T1000 (cell line): ENCODE measurements at regions not wholly inside any gene's neighbourhood (a gene's known extent, or its start where the extent isn't known, plus 50 kb on each side); places are given as distances from the start of the nearest gene placed in this dataset.

ENCODE experiments used
- DNase-seq: peaks from one replicate; lab custom pipeline; 2025; ENCODE audit warnings: mixed read lengths; lab: John Stamatoyannopoulos, UW

- DNase-seq: no peak
These were observed 883.3 kb downstream of the CDH11 start for GRCh38 chr16:64238571-64238970.

DNA sequence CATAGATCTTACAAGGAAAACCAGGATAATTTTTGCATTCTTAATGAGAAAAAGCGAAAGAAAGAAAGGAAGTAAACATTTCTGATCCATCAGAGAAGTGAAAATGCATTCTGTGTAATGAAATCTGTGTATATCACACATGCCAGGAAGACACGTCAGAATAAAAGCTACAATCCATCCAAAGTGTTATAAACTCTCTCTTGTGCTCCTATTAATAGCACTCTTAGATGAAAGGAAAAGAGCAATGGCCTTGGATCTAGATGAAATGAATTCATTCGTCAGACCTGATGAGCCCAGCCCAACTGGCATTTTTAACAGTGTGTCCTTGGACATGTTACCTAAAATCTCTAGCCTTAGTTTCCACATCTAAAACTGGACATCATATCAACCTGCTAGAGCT lies 885.5 kb downstream of the CDH11 start:
- no peak for DNase-seq

DNA sequence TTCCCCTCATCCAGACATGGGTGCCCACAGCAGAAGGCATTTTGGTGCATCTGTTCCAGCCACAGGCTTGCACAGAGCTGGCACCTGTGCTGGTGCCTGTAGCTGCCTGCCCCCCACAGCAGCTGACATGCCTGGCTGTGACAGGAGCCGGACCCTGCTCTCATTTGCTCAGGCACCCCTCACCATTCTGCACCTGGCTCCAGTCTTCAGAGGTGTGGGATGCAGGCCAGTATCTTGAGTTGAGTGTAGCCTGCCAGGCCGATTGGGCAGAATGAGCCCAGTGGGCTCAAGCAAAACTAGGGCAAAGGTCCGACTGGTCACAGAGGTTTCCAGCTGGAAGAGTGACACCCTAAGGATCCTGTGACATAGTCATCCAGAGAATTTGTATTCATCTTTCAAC lies 887.7 kb downstream of the CDH11 start:
- DNase-seq: no peak

- DNase-seq: no peak
These were observed 896.2 kb downstream of the CDH11 start for GRCh38 chr16:64225696-64226095.

DNA sequence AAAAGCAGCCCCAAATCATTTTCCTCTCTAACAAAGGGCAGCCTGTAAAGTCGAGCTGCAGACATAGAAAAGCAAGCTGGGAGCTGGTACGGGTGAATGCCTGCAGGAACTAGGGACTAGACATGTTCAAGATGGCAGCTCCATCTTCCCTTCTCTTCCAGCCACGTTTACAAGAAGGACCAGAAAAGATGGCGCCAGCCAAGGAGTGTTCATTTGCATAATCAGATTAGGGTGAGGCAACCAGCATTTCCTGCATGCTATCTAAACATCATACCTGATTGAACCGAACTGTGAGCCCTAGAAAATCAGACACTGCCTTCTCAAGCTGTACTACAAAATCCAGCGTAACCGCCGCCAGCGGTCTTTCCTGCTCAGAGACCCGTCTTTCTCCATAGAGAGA lies 896.8 kb downstream of the CDH11 start:
- no peak for DNase-seq

DNA sequence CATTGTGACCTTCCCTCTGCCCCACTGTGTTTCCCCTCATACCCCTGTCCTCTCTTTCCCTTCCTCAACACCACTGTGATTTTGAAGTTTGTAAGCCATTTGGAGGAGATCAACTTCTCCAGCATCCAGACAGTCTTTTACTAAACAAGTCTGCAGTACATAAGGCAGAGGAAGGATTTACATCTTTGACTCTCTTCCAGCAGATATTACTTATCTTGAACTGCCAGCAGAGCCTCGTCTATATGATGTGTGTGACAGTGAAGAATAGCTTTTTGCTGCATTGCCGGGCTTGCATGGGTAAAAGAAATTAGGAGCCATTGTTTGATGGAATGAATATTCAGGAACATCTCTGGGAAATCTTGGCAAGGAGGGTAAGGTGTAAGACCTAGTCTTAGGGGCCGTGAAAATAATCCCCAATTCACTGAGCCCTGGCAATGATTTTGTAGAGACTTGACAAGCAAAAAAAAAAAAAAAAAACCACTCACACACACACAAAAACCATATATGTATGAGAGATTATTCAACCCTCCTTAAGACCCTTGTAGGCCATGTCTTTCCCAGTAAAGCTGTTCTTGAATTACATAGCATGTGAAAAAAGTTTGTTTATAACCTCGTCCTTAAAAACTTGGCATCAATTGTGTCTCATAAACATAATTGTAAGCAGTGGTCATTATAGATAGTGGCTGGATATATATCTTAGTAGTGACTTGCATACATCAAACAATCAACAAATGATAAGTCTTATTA lies 903.9 kb downstream of the CDH11 start:
- no peak for DNase-seq

- no peak for DNase-seq
These were observed 906.1 kb downstream of the CDH11 start for GRCh38 chr16:64215730-64216129.

DNA sequence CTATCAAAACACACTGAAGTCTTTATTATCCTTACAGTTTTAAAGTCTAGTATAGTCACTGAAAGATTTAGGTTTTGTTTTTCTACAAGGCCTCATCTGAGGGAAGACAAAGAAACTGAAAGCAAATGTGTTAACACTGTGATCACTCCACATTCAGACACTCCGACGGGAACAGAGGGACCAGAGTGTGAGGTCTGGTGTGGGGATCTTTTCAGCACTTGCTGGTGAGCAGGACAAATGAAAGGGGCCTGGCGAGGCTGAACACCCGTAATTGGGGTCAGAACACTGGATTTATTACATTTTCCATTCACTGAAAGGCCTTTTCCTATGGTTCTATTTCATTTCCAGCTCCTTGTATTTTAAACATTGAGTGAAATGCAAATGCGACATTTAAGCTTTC lies 910.5 kb downstream of the CDH11 start:
- DNase-seq: no peak

GRCh38 chr16:64206862-64207261 lies 915.0 kb downstream of the CDH11 start:
- no peak for DNase-seq

- no peak for DNase-seq
These were observed 918.7 kb downstream of the CDH11 start for GRCh38 chr16:64203126-64203525.

GRCh38 chr16:64202571-64202970 lies 919.3 kb downstream of the CDH11 start:
- DNase-seq: no peak

DNA sequence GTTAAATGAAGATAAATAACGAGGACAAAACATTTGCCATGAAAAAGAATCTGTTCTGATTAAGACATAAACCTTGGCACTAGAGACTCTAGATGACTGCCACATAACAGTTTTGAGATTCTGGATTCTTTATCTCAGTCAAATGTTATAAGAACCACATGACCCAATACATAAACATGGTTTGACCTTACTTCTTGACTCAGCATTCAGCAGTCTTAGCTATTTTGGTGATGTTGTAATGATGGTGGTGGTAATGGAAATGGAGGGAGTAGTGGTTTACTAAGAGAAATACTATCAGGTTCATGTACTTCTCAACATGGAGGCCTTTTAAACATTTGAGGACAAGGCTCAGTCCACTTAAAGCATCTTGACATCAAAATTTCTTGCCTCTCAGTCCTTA lies 925.4 kb downstream of the CDH11 start:
- no peak for DNase-seq

DNA sequence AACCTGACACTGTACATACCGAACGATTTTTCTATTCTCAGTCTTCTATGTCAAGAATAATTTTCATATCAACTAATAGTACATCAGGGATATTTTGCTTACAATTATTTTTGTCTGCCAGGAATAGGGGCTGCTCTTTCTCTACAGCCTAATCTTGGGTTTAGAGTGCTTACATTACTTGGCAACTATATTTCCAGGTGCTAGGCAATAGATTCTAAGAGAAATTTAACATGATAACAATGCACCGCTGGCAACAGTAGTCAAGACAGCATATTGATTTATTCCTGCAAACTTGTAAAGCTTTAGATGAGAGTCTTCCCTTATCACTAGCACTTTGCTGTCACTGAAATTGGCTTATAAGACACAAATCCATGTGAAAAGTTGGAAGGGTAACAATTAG lies 935.9 kb downstream of the CDH11 start:
- DNase-seq: no peak

- no peak for DNase-seq
These were observed 937.7 kb downstream of the CDH11 start for GRCh38 chr16:64184156-64184555.

DNA sequence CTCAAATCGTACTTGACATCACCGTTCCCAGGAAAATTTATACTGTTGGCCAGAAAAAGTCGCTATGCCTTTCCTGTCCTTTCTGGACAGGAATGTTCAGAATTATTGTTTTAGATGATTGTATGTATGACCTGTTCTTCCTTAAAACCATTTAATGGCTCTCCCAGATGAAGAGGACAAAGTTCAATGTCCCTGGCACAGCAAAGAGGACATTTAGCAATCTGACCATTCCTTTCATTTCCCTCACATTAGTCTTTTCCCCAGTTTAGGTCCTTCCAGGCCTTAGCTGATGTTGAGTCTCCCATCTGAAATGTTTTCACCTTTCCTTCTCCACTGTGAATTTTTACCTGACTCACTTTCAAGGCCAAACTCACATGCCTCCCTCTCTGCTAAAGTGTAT lies 938.9 kb downstream of the CDH11 start:
- no peak for DNase-seq

- DNase-seq: no peak
These were observed 940.5 kb downstream of the CDH11 start for GRCh38 chr16:64181271-64181925.

- no peak for DNase-seq
These were observed 941.5 kb downstream of the CDH11 start for GRCh38 chr16:64180136-64180900.

DNA sequence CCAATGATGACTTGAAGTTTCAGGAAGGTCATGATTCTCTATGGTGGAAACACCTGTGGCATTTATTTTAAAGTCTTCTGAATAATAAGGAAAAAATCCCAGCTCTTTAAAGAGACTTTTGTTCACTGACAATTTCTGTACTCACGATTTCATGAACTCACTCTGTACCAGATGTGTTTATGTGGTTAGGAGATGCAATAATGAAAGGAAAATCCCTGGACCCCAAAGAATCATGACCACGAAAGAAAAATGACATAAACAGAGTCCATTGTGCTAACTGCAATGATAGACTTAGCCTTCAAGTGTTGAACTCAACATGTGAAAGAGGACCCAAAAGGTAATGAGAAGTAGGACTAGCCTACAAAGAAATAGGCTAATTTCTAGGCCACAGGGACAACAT lies 947.5 kb downstream of the CDH11 start:
- DNase-seq: no peak

- no peak for DNase-seq
These were observed 949.2 kb downstream of the CDH11 start for GRCh38 chr16:64172652-64173051.

DNA sequence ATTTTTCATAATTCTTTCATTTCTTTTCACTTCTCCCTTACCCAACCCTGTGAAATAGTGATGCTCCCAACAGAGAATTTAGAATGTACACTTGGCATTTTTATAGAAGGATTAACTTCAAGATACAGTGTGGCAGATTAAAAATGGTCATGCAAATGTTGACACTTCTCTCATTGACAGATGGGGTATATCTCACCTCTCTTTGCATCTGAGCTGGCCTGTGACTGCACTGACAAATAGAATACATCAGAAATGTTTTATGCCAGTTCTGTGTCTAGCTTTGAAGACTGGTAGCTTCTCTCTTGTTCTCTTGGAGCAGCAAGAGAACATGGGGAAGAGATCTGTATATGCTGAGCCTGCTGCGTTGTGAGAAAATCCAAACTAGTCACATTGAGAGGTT lies 949.6 kb downstream of the CDH11 start:
- DNase-seq: no peak

- DNase-seq: no peak
These were observed 950.2 kb downstream of the CDH11 start for GRCh38 chr16:64171632-64172031.

DNA sequence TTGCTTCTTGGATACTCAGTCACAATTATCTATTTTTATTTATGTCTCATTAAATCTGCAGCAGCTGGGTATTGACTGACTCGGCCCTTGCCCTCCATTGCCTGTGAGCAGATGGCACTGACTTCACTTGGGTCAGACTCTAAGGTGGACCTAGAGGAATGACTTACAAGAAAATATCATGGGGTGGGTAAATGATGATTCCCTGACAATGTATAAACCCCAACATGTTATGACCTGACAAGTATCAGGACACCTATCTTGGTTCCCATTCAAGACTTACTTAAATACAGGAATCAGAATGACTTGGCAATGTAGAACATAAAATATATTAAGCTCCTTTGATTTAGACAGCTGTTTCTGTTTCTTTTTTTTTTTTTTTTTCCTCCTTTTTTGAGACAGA lies 953.5 kb downstream of the CDH11 start:
- no peak for DNase-seq

- DNase-seq: no peak
These were observed 953.9 kb downstream of the CDH11 start for GRCh38 chr16:64167936-64168335.
